Thyroid gland (tissue), 4 donors: ENCODE measurements at regions not wholly inside any gene's neighbourhood (a gene's known extent, or its start where the extent isn't known, plus 50 kb on each side); places are given as distances from the start of the nearest gene placed in this dataset.

ENCODE experiments used
- CTCF ChIP-seq, 6 experiments: fragments of 200-600 bp in 3 of 6; fragments of 450-650 bp in 3 of 6; sonication (generic) in 3 of 6; IDR thresholded peaks; one replicate each; pipeline ENCODE4 v1.5.1; 2016 to 2019; ENCODE audit warnings: antibody characterized with exemption in 6 of 6, mild to moderate bottlenecking in 2 of 6, inconsistent platforms in 1 of 6, moderate library complexity in 1 of 6
- POLR2A ChIP-seq, 2 donors: fragments of 450-650 bp; IDR thresholded peaks; one replicate each; pipeline ENCODE4 v1.6.1; 2017; ENCODE audit warnings: antibody characterized with exemption in 2 of 2, mild to moderate bottlenecking in 2 of 2, moderate library complexity in 1 of 2

DNA sequence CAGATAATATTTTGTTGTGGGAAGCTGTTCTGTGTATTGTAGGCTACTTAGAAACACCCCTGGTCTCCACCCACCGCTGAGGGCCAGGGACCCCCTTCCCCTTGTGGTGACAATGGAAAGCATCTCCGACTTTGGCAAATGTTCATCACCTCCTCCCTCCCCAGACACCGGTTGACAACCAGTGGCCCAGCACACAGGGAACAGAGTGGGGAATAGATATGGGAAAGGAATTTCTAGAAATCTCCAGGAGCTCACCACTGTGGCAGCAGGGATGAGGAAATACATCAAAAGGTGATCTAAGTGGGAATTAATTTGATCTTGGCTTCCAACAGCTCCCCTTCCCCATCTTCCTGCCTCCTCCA lies 257.3 kb upstream of the FOXQ1 start:
- TF ChIP-seq CTCF (IDR thresholded peaks at IDR 0.05) (no peak), POLR2A (IDR thresholded peaks at IDR 0.05) (no peak)
